HG02938 (cell line): ENCODE measurements at regions not wholly inside any gene's neighbourhood (a gene's known extent, or its start where the extent isn't known, plus 50 kb on each side); places are given as distances from the start of the nearest gene placed in this dataset.

Experiments
- ATAC-seq: cut with Tn5 transposase; IDR thresholded peaks from one replicate; pipeline ENCODE4 v1.9.1; 2021; ENCODE audit warnings: mild to moderate bottlenecking, moderate library complexity; ENCODE audit not compliant: unreplicated experiment

GRCh38 chr2:125041846-125042245, 1016.8 kb downstream of the CNTNAP5 start:
- ATAC-seq = no peak

- no peak for ATAC-seq
These were observed 1017.6 kb downstream of the CNTNAP5 start for GRCh38 chr2:125042727-125043126.

GRCh38 chr2:125070726-125071505, 1045.8 kb downstream of the CNTNAP5 start:
- ATAC-seq = no peak

DNA sequence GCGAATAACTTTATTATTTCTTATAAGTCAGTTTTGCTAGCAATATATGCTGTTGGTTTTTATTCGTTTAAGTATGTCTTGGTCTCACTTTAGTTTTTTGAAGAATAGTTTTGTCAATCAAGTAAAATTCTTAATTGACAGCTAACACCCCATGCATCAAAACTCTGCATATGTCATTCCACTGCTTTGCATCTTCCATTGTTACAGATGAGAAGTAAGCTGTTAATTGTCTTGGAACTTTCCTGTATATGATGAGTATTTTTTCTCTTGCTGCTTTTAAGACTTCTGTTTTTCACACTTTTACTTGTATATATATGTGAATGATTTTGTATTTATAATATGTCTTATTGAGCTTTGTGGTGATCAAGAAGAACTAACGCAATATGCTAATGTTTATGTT, 1048.4 kb downstream of the CNTNAP5 start:
- ATAC-seq = no peak

GRCh38 chr2:125085904-125086303, 1060.8 kb downstream of the CNTNAP5 start:
- ATAC-seq = no peak

- no peak for ATAC-seq
These were observed 1061.5 kb downstream of the CNTNAP5 start for GRCh38 chr2:125086313-125087184.

DNA sequence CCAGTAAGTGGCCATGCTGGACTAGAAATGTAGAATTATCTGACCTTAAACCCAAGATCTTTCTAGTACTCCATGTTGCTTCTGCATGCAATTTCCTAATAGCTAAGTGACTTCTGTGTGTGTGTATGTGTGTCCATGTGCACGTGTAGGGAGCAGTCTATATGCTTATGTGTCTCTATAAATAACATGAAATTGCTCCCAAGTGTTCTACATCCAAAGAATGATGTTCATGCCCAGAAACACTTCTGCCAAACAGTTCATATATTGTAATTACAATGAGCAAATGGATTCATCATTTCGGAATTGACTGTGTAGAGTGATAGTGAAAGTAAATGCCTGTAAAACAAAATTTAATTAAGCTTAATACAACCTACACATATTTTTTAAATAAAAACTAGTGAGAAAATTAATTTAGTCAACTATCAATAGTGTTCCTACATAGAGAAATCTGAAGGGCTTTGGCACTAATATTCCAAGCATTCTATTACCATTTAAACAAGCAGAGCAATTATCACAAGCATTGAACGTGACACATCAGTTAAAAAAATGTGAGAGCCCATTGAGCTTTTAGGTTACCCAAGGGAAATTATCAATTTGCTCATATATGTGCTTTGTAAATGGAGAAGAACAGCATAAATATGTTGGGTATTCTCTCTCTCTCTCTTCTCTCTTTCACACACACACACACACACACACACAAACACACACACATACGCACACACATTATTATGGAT, 1067.4 kb downstream of the CNTNAP5 start:
- ATAC-seq = no peak

DNA sequence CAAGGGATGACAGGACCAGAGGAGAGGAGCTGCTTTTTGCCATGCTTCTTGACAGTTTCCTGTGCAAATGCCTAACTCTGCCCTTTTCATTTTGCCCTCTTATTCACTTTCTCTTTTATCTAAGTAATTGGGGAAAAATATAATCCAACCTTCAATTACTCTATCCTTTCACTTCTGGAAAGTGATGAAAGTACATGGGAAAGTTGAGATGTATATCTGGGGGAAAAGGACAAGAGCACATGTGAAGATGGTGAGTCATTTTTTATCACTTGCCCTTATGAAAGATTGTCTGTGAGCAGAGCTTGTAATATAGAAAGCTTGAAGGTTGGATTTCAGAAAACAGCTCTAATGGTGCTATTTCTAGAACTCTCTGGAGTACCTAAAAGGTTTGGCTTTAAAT, 1070.7 kb downstream of the CNTNAP5 start:
- ATAC-seq = no peak

GRCh38 chr2:125106710-125107109, 1081.6 kb downstream of the CNTNAP5 start:
- ATAC-seq = no peak

GRCh38 chr2:125107446-125107845, 1082.4 kb downstream of the CNTNAP5 start:
- no peak for ATAC-seq

GRCh38 chr2:125108251-125108650, 1083.2 kb downstream of the CNTNAP5 start:
- no peak for ATAC-seq

DNA sequence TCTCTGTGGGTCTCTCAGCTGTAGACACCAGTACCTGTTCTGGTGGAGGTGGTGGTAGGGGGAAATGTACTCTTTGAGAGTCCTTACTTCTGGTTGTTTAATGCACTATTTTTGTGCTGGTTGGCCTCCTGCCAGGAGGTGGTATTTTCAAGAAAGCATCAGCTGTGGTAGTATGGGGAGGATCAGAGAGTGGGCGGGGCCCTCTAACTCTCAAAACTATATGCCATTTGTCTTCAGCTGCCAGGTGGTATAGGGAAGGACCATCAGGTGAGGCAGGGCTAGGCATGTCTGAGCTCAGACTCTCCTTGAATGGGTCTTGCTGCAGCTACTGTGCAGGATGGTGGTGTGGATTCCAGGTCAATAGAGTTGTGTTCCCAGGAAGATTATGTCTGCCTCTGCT, 1100.8 kb downstream of the CNTNAP5 start:
- ATAC-seq = no peak

DNA sequence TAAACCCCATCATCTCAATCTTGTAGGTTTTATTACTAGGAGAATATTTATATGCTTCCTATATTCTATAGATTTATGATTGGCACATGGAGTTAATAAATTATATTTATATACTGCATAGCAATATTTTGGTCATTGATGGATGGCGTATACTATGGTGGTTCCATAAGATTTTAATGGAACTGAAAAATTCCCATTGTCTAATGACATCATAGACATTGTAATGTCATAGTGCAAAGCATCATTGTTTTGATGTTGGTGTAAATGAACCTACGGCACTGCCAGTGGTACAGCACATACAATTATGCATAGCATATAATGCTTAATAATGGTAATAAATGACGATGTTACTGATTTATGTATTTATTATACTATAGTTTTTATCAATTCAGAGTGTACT, 1135.9 kb downstream of the CNTNAP5 start:
- ATAC-seq = no peak

- no peak for ATAC-seq
These were observed 1142.1 kb downstream of the CNTNAP5 start for GRCh38 chr2:125167152-125167551.

GRCh38 chr2:125167820-125168219, 1142.7 kb downstream of the CNTNAP5 start:
- ATAC-seq = no peak

GRCh38 chr2:125168442-125168841, 1143.4 kb downstream of the CNTNAP5 start:
- ATAC-seq = no peak

- no peak for ATAC-seq
These were observed 1144.1 kb downstream of the CNTNAP5 start for GRCh38 chr2:125169022-125169763.

DNA sequence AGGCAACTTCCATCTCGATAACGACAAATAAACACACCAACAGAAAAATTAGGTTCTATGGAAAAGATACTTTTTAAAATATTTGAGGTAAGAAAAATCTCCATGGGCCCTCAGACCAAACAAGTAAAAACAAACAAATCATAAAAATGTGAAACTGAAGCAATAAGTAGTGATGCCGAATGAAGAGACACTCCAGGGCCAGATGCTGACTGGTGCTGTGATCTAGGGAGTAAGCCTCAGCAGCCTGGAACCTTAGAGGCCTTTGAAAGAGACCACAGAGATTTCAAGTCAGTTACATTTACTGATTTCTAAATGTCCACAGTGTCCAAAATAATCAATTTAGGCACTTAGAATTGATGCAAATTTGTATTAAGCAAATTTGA, 1144.7 kb downstream of the CNTNAP5 start:
- ATAC-seq = no peak

GRCh38 chr2:125172181-125172580, 1147.1 kb downstream of the CNTNAP5 start:
- no peak for ATAC-seq

GRCh38 chr2:125175415-125175814, 1150.3 kb downstream of the CNTNAP5 start:
- ATAC-seq = no peak
